Gastroesophageal sphincter (tissue), 4 donors: ENCODE measurements at regions not wholly inside any gene's neighbourhood (a gene's known extent, or its start where the extent isn't known, plus 50 kb on each side); places are given as distances from the start of the nearest gene placed in this dataset.

Experiments used
- ATAC-seq: fragments of 150-250 bp; one replicate; pipeline ENCODE4 v1.9.1; 2016; ENCODE audit warnings: mild to moderate bottlenecking, moderate library complexity
- H3K27ac ChIP-seq, 4 donors: fragments of 200-600 bp; sonication (generic) in 3 of 4; 1 replicate in 3 of 4; 2 replicates in 1 of 4; pipeline ENCODE4 v1.5.1; 2016 to 2019
- H3K27me3 ChIP-seq: fragments of 200-600 bp; sonication (generic); one replicate; pipeline ENCODE4 v1.5.1; 2019
- H3K36me3 ChIP-seq, 2 donors: fragments of 200-600 bp; sonication (generic); one replicate each; pipeline ENCODE4 v1.5.1; 2019; ENCODE audit warnings: control low read depth in 1 of 2
- H3K4me1 ChIP-seq, 3 donors: fragments of 200-600 bp; sonication (generic); 1 replicate in 2 of 3; 2 replicates in 1 of 3; pipeline ENCODE4 v1.5.1; 2016 to 2019; ENCODE audit warnings: control low read depth in 2 of 3
- H3K4me3 ChIP-seq, 2 donors: fragments of 200-600 bp; sonication (generic); one replicate each; pipeline ENCODE4 v1.5.1; 2019; ENCODE audit warnings: mild to moderate bottlenecking in 1 of 2, moderate library complexity in 1 of 2
- H3K9me3 ChIP-seq, 3 donors: fragments of 200-600 bp; sonication (generic); one replicate each; pipeline ENCODE4 v1.5.1; 2017 to 2019; ENCODE audit warnings: control low read depth in 2 of 3
- CTCF ChIP-seq, 4 experiments: fragments of 200-600 bp in 2 of 4; fragments of 450-650 bp in 2 of 4; sonication (generic) in 1 of 4; IDR thresholded peaks; one replicate each; pipeline ENCODE4 v1.5.1; 2017 to 2019; ENCODE audit warnings: antibody characterized with exemption in 4 of 4, mild to moderate bottlenecking in 2 of 4, moderate library complexity in 2 of 4
- EP300 ChIP-seq: sonication (generic); formaldehyde crosslinking; IDR thresholded peaks from one replicate; pipeline ENCODE4 v1.6.1; 2017; ENCODE audit warnings: antibody characterized with exemption, mild to moderate bottlenecking
- POLR2A ChIP-seq, 2 donors: fragments of 450-650 bp; IDR thresholded peaks; one replicate each; pipeline ENCODE4 v1.6.1; 2017; ENCODE audit warnings: antibody characterized with exemption in 2 of 2, mild to moderate bottlenecking in 2 of 2, moderate library complexity in 1 of 2
- POLR2AphosphoS5 ChIP-seq: sonication (generic); formaldehyde crosslinking; IDR thresholded peaks from one replicate; pipeline ENCODE4 v1.6.1; 2017; ENCODE audit warnings: antibody characterized with exemption
- WGBS, 2 donors: methylation state at CpG; one replicate each; pipeline ENCODE4 v1.1.5; 2018; ENCODE audit warnings: low coverage in 1 of 2; 5-methylcytosine and 5-hydroxymethylcytosine counted together

- no peaks in the 10 kb centered on the region for H3K4me1 ChIP-seq
- WGBS, 2 donors, result 81 to 85% methylated on average over 11 to 12 of the region's 12 CpGs
- ATAC-seq, result no peak
- no peak overlapping the region for H3K4me3 ChIP-seq
- no peaks in the 10 kb centered on the region for H3K36me3 ChIP-seq
- H3K27ac ChIP-seq, result no peak overlapping the region
- TF ChIP-seq EP300 (no peak), POLR2AphosphoS5 (no peak), CTCF (IDR thresholded peaks at IDR 0.05) (no peak), POLR2A (IDR thresholded peaks at IDR 0.05) (no peak)
- peaks cover 4% of the 10 kb centered on the region for H3K27me3 ChIP-seq
- peaks cover 0 to 7% (median 0%) of the 10 kb centered on the region in 3 donors for H3K9me3 ChIP-seq
Observed at GRCh38 chr6:25041485-25042035, 105.8 kb upstream of the RIPOR2 start.

- WGBS, 2 donors, result 77 to 85% methylated on average over 8 to 12 of the region's 13 CpGs
- Histone ChIP-seq H3K36me3 (no peaks in the 10 kb centered on the region), H3K27ac (no peak overlapping the region), H3K9me3 (peaks cover 0 to 7% (median 0%) of the 10 kb centered on the region in 3 donors), H3K27me3 (peaks cover 4% of the 10 kb centered on the region), H3K4me1 (no peaks in the 10 kb centered on the region), H3K4me3 (no peak overlapping the region)
- TF ChIP-seq CTCF (IDR thresholded peaks at IDR 0.05) (no peak), POLR2AphosphoS5 (no peak), POLR2A (IDR thresholded peaks at IDR 0.05) (no peak), EP300 (no peak)
- no peak for ATAC-seq
Observed at GRCh38 chr6:25042036-25042521, 106.3 kb upstream of the RIPOR2 start.

GRCh38 chr6:25042536-25042935 lies 106.8 kb upstream of the RIPOR2 start:
- TF ChIP-seq EP300, result no peak
- TF ChIP-seq CTCF (IDR thresholded peaks at IDR 0.05), result no peak
- no peak for TF ChIP-seq POLR2AphosphoS5
- TF ChIP-seq POLR2A (IDR thresholded peaks at IDR 0.05), result no peak
- WGBS, 2 donors, result 80 to 90% methylated on average over 1 to 5 of the region's 5 CpGs

GRCh38 chr6:25042984-25043725 lies 107.4 kb upstream of the RIPOR2 start:
- Histone ChIP-seq H3K27ac (no peak overlapping the region), H3K27me3 (peaks cover 4% of the 10 kb centered on the region), H3K36me3 (no peaks in the 10 kb centered on the region), H3K4me3 (no peak overlapping the region), H3K4me1 (no peaks in the 10 kb centered on the region), H3K9me3 (peaks cover 0 to 7% (median 0%) of the 10 kb centered on the region in 3 donors)
- 75 to 100% methylated on average over 1 of the region's 1 CpG for WGBS, 2 donors
- ATAC-seq, result no peak
- TF ChIP-seq POLR2AphosphoS5, result no peak
- TF ChIP-seq EP300, result no peak
- no peak for TF ChIP-seq POLR2A (IDR thresholded peaks at IDR 0.05)
- TF ChIP-seq CTCF (IDR thresholded peaks at IDR 0.05), result no peak

More at GRCh38 chr6:25042536-25042935, 106.8 kb upstream of the RIPOR2 start:
- ATAC-seq, result no peak
- Histone ChIP-seq H3K27me3 (peaks cover 4% of the 10 kb centered on the region), H3K4me3 (no peak overlapping the region), H3K36me3 (no peaks in the 10 kb centered on the region), H3K9me3 (peaks cover 0 to 7% (median 0%) of the 10 kb centered on the region in 3 donors), H3K27ac (no peak overlapping the region), H3K4me1 (no peaks in the 10 kb centered on the region)
